IPS DF 19.7 (cell line): ENCODE measurements at regions not wholly inside any gene's neighbourhood (a gene's known extent, or its start where the extent isn't known, plus 50 kb on each side); places are given as distances from the start of the nearest gene placed in this dataset.

ENCODE experiments used
- DNase-seq: peaks from one replicate; pipeline ENCODE4 v3.0.0-alpha.2; 2013; ENCODE audit warnings: low read depth, low spot score

- DNase-seq = no peak
Observed at GRCh38 chr6:156309017-156309416, 468.2 kb upstream of the ARID1B start.

- DNase-seq = no peak
Observed at GRCh38 chr6:156308604-156309003, 468.6 kb upstream of the ARID1B start.

- no peak for DNase-seq
Observed at GRCh38 chr6:156306531-156306930, 470.6 kb upstream of the ARID1B start.

GRCh38 chr6:156283091-156283490 lies 494.1 kb upstream of the ARID1B start:
- no peak for DNase-seq

GRCh38 chr6:156282087-156282486 lies 495.1 kb upstream of the ARID1B start:
- DNase-seq = no peak

- no peak for DNase-seq
Observed at GRCh38 chr6:156281266-156281665, 495.9 kb upstream of the ARID1B start.

GRCh38 chr6:156280065-156280464 lies 497.1 kb upstream of the ARID1B start:
- DNase-seq = no peak

- no peak for DNase-seq
Observed at GRCh38 chr6:156279261-156279969, 497.8 kb upstream of the ARID1B start.

GRCh38 chr6:156273065-156273711 lies 504.0 kb upstream of the ARID1B start:
- no peak for DNase-seq

- no peak for DNase-seq
Observed at GRCh38 chr6:156269751-156270369, 507.3 kb upstream of the ARID1B start.

DNA sequence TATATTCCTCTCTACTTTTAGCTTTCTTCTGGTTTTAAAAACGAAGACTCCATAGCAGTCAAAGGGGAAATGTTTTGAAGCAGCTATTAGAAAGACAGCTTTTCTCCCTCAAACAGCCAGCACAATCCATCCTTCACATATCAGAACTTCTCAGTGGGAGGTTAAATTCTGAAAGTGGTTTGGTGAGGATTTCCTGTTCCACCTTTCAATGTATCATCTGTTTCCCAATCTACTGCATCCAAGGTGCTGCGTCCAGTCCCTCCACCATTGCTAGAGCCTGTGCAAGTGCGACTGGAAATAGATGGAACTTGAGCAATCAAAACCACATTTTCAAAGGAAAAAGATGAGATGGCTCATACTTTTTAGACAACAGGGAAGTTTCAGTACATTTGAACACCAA lies 508.3 kb upstream of the ARID1B start:
- DNase-seq = no peak

DNA sequence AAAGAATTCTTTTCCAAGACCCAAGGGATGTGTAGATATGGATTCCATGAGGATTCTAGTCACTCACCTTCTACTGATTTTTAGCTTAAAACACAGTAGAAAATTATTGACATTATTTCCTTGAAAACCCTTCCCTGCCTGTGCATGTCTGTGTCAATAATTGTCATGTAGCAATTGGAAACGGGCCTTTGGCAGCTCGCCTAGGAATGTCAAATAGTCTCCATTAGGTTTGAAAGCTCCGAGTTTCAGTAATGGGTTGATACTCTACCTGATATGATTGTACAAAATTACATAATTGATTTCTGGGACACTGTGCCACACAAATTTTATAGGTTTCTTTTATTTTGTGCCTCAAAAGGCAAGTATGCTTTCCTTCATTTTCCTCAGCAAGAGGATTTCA lies 515.2 kb upstream of the ARID1B start:
- DNase-seq = no peak

GRCh38 chr6:156260815-156261214 lies 516.4 kb upstream of the ARID1B start:
- no peak for DNase-seq

DNA sequence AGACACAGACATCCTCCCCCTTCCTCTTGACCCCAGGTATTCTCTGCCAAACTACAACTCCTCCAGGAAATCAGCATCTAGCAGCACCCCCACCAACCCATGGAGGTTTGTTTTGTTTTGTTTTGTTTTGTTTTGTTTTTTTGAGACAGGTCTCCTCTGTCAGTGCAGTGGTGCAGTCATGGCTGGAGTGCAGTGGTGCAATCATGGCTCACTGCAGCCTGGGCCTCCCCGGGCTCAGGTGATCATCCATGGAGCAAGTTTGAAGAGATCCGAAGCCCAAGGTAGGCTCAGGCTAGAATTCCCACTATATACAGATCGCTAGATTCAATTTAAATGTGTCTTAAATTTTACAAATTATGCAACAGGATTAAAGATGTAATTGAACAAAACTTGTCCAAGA lies 518.2 kb upstream of the ARID1B start:
- DNase-seq = no peak

GRCh38 chr6:156256161-156256560 lies 521.0 kb upstream of the ARID1B start:
- no peak for DNase-seq

DNA sequence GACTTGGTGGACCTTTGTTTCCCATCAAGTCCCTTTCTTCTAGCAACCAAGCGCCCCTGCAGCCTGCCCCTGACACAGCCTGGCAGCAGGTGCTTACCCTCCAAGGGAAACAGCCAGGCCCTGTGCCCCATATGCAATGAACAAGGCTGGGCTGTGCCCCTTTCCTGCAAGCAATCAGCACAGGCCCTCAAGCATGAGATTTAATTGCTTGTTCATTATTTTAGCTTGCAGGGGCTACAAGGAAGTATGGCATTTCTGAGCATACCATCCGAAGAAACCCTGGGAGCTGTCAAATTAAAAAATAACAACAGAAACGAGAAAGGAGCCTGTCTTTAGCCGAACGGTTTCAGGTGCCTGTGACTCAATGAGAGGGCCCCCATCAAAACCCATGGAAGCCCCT lies 522.9 kb upstream of the ARID1B start:
- no peak for DNase-seq

DNA sequence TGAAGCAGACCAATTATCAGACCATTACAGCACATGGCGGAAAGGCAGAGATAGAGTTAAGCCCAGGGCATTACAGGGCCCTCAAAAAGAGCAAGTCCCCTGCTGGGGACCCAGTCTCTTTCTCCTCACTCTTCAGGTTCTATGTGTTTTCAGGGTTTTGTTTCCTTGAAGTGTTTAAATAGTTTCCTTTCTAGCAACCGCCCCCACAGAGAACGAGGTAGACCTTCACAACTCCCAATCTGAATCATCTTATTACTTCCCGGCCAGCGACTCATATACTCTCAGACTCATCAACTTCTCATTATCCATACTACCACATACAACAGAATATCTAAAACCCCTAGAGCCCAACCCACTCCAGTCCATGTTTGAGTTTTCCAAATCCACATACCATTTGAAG lies 526.6 kb upstream of the ARID1B start:
- DNase-seq = no peak

GRCh38 chr6:156242206-156242605 lies 535.0 kb upstream of the ARID1B start:
- DNase-seq = no peak

DNA sequence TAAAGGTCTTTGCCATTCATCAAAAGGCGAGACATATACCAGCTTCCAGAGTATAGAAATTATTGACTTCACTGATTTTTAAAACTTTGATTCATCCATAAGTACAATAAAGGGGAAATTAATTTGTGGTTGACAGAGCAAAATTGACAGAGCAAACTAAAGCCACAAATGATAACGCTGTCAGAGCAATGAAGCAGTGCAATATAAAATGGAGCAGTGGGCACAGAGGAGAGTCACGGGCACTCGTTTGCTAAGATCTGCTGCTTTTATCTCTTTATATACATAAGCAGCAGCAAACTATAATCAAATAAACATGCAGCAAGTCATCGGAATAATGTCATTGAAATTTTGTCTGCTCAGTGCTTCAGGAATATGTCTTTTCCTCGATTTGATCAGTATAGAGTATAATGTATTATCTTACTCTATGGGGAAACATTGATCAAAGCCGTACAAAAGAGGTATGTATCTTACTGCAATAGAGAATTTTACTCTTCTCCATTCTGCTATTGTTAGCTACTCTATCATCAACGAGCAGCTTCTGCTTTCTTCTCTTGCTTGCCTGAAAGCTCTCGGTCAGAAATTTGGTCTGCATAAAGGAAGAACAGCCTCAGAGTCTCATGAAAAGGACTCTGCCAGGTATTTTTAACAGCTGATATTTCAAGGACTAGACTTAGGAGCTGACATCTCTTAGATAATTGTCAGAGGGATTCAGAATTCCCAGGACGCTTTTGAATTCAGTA lies 546.0 kb upstream of the ARID1B start:
- DNase-seq = no peak

- DNase-seq = no peak
Observed at GRCh38 chr6:156219973-156220372, 557.2 kb upstream of the ARID1B start.

DNA sequence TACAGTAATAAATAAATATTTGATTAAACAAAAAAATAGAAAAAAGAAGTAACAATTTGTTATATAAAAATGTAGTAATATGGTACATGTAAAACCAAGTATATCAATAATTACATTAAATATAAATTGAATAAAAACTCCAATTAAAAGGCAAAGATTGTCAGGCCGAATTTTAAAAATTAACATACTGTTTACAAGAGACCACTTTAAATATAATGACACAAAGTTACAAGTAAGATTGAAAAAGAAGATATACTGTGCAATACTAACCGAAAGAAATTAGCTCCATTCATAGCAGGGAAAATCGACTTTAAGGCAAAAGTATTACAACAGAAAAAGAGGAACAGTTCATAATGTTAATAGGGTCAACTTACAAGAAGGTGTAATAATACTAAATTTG lies 571.5 kb upstream of the ARID1B start:
- no peak for DNase-seq

- no peak for DNase-seq
Observed at GRCh38 chr6:156199182-156199581, 578.0 kb upstream of the ARID1B start.
